GM08714 (cell line): ENCODE measurements at regions not wholly inside any gene's neighbourhood (a gene's known extent, or its start where the extent isn't known, plus 50 kb on each side); places are given as distances from the start of the nearest gene placed in this dataset.

Experiments
- H3K4me3 ChIP-seq: fragments of 200-500 bp; sonication (Bioruptor generic); 2 replicates; pipeline ENCODE4 v1.5.1; 2014; ENCODE audit warnings: mild to moderate bottlenecking, low read length, inconsistent platforms
- ZNF274 ChIP-seq: IDR thresholded peaks from 2 replicates; pipeline ENCODE4 v1.6.1; 2012; ENCODE audit warnings: mild to moderate bottlenecking, low read depth, low read length

- TF ChIP-seq ZNF274 = no peak
- H3K4me3 ChIP-seq = no peak overlapping the region
Measured at GRCh38 chr5:85663708-85664031, 954.1 kb upstream of the COX7C start.

- no peak overlapping the region for H3K4me3 ChIP-seq
- no peak for TF ChIP-seq ZNF274
Measured at GRCh38 chr5:85670417-85670816, 947.3 kb upstream of the COX7C start.

GRCh38 chr5:85671223-85671970 lies 946.3 kb upstream of the COX7C start:
- no peak overlapping the region for H3K4me3 ChIP-seq
- TF ChIP-seq ZNF274 = no peak

- no peak for TF ChIP-seq ZNF274
- H3K4me3 ChIP-seq = no peak overlapping the region
Measured at GRCh38 chr5:85681871-85682270, 935.9 kb upstream of the COX7C start.

GRCh38 chr5:85684351-85684750 lies 933.4 kb upstream of the COX7C start:
- no peak overlapping the region for H3K4me3 ChIP-seq
- no peak for TF ChIP-seq ZNF274

- TF ChIP-seq ZNF274 = no peak
- no peak overlapping the region for H3K4me3 ChIP-seq
Measured at GRCh38 chr5:85703296-85703695, 914.4 kb upstream of the COX7C start.

GRCh38 chr5:85709728-85710127 lies 908.0 kb upstream of the COX7C start:
- no peak for TF ChIP-seq ZNF274

GRCh38 chr5:85716344-85717202 lies 901.2 kb upstream of the COX7C start:
- no peak overlapping the region for H3K4me3 ChIP-seq
- no peak for TF ChIP-seq ZNF274

More at GRCh38 chr5:85709728-85710127, 908.0 kb upstream of the COX7C start:
- no peak overlapping the region for H3K4me3 ChIP-seq

GRCh38 chr5:85717203-85717563 lies 900.6 kb upstream of the COX7C start:
- no peak overlapping the region for H3K4me3 ChIP-seq
- no peak for TF ChIP-seq ZNF274

GRCh38 chr5:85732185-85732584 lies 885.6 kb upstream of the COX7C start:
- H3K4me3 ChIP-seq = no peak overlapping the region
- no peak for TF ChIP-seq ZNF274

- no peak overlapping the region for H3K4me3 ChIP-seq
- no peak for TF ChIP-seq ZNF274
Measured at GRCh38 chr5:85741972-85742371, 875.8 kb upstream of the COX7C start.

GRCh38 chr5:85760519-85760918 lies 857.2 kb upstream of the COX7C start:
- H3K4me3 ChIP-seq = no peak overlapping the region
- TF ChIP-seq ZNF274 = no peak

GRCh38 chr5:85769347-85769746 lies 848.4 kb upstream of the COX7C start:
- H3K4me3 ChIP-seq = no peak overlapping the region
- TF ChIP-seq ZNF274 = no peak

- no peak for TF ChIP-seq ZNF274
- no peak overlapping the region for H3K4me3 ChIP-seq
Measured at GRCh38 chr5:85784746-85785145, 833.0 kb upstream of the COX7C start.

- H3K4me3 ChIP-seq = no peak overlapping the region
- TF ChIP-seq ZNF274 = no peak
Measured at GRCh38 chr5:85813146-85813545, 804.6 kb upstream of the COX7C start.
